HCT116 (cell line): ENCODE measurements at regions not wholly inside any gene's neighbourhood (a gene's known extent, or its start where the extent isn't known, plus 50 kb on each side); places are given as distances from the start of the nearest gene placed in this dataset.
"Not testable (repeated sequence)": the region's sequence is repeated elsewhere in the genome, so short reads cannot be mapped to it uniquely, and the experiment has no call there.

Experiments
- CTCF ChIP-seq, 3 experiments: fragments of 200-600 bp in 1 of 3; sonication (generic) in 1 of 3; IDR thresholded peaks in 2 of 3; conservative IDR thresholded peaks in 1 of 3; 2 replicates each; pipeline ENCODE4 v1.5.1; 2012 to 2017; ENCODE audit warnings: low read depth in 2 of 3, low read length in 2 of 3, antibody characterized with exemption in 1 of 3, borderline replicate concordance in 1 of 3, control low read depth in 1 of 3, mild to moderate bottlenecking in 1 of 3, mixed read lengths in 1 of 3, mixed run types in 1 of 3, moderate library complexity in 1 of 3; ENCODE audit not compliant: insufficient read depth in 1 of 3
- EZH2phosphoT487 ChIP-seq: fragments of 200-600 bp; IDR thresholded peaks from 2 replicates; pipeline ENCODE4 v1.6.1; 2018; ENCODE audit warnings: antibody characterized with exemption, borderline replicate concordance
- MAX ChIP-seq: IDR thresholded peaks from 2 replicates; pipeline ENCODE4 v1.6.1; 2012
- POLR2A ChIP-seq: IDR thresholded peaks from 2 replicates; pipeline ENCODE4 v1.7.0; 2011; ENCODE audit warnings: borderline replicate concordance; ENCODE audit not compliant: insufficient read depth, insufficient read length; ENCODE audit errors: extremely low read depth
- POLR2AphosphoS5 ChIP-seq: IDR thresholded peaks from 2 replicates; pipeline ENCODE4 v1.6.1; 2011; ENCODE audit warnings: mild to moderate bottlenecking, low read depth, low read length, moderate library complexity
- RAD21 ChIP-seq: IDR thresholded peaks from 2 replicates; pipeline ENCODE4 v1.6.1; 2012; ENCODE audit warnings: low read depth, mild to moderate bottlenecking
- SIN3A ChIP-seq: IDR thresholded peaks from 2 replicates; pipeline ENCODE4 v1.6.1; 2012; ENCODE audit warnings: low read depth
- SP1 ChIP-seq: IDR thresholded peaks from 2 replicates; pipeline ENCODE4 v1.6.1; 2012; ENCODE audit warnings: low read depth
- TCF7L2 ChIP-seq: IDR thresholded peaks from 2 replicates; pipeline ENCODE4 v1.7.0; 2011; ENCODE audit warnings: borderline replicate concordance, inconsistent platforms; ENCODE audit not compliant: insufficient read depth, insufficient read length; ENCODE audit errors: extremely low read depth
- ZFX ChIP-seq: fragments of 450-650 bp; IDR thresholded peaks from 2 replicates; pipeline ENCODE4 v1.6.1; 2017

- not testable (repeated sequence) for TF ChIP-seq MAX; EZH2phosphoT487; CTCF (IDR thresholded peaks at IDR 0.05 in 2 of 3, conservative IDR thresholded peaks at IDR 0.05 in 1 of 3; ENCODE audit: borderline replicate concordance in 1 of 3, insufficient read depth in 1 of 3, low read depth in 2 of 3, low read length in 2 of 3); POLR2AphosphoS5; ZFX; RAD21; TCF7L2; SP1; SIN3A; POLR2A
These were observed 108.5 kb upstream of the TPTE start for GRCh38 chr21:10412928-10413246.
